HCT116 (cell line): ENCODE measurements at regions not wholly inside any gene's neighbourhood (a gene's known extent, or its start where the extent isn't known, plus 50 kb on each side); places are given as distances from the start of the nearest gene placed in this dataset.

Source experiments
- CEBPB ChIP-seq: IDR thresholded peaks from 2 replicates; pipeline ENCODE4 v1.6.1; 2012; ENCODE audit warnings: low read depth
- EZH2 ChIP-seq: fragments of 200-600 bp; sonication (generic); IDR thresholded peaks from 2 replicates; pipeline ENCODE4 v1.6.1; 2017; ENCODE audit warnings: antibody characterized with exemption, mixed run types
- TF ChIP-seq, protein P1 (sequence below), 3 experiments: fragments of 200-600 bp in 1 of 3; sonication (generic) in 1 of 3; IDR thresholded peaks in 2 of 3; conservative IDR thresholded peaks in 1 of 3; 2 replicates each; pipeline ENCODE4 v1.5.1; 2012 to 2017; ENCODE audit warnings: low read depth in 2 of 3, low read length in 2 of 3, antibody characterized with exemption in 1 of 3, borderline replicate concordance in 1 of 3, control low read depth in 1 of 3, mild to moderate bottlenecking in 1 of 3, mixed read lengths in 1 of 3, mixed run types in 1 of 3, moderate library complexity in 1 of 3; ENCODE audit not compliant: insufficient read depth in 1 of 3

DNA sequence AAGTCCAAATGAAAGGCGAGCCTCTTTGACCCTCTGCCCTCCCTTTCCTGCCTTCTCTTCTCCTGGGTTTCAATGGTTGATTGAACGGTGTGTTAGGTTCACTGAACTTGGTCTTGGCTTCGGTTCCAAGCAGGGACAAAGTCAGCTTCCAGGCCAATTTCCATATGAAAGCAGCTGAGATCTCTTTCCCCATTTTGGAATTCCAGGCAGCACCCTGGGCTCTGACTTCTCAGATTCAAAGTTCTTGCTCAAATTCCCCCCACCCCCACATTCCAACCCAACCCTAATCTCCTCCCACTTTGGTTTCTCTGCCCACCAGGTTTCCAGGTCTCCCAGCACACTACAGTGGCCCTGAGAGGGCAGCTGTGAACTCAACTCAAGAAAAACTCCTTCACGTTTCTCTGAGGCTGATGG, 231.0 kb downstream of the INSIG2 start:
- no peak for TF ChIP-seq EZH2
- TF ChIP-seq, protein P1, sequence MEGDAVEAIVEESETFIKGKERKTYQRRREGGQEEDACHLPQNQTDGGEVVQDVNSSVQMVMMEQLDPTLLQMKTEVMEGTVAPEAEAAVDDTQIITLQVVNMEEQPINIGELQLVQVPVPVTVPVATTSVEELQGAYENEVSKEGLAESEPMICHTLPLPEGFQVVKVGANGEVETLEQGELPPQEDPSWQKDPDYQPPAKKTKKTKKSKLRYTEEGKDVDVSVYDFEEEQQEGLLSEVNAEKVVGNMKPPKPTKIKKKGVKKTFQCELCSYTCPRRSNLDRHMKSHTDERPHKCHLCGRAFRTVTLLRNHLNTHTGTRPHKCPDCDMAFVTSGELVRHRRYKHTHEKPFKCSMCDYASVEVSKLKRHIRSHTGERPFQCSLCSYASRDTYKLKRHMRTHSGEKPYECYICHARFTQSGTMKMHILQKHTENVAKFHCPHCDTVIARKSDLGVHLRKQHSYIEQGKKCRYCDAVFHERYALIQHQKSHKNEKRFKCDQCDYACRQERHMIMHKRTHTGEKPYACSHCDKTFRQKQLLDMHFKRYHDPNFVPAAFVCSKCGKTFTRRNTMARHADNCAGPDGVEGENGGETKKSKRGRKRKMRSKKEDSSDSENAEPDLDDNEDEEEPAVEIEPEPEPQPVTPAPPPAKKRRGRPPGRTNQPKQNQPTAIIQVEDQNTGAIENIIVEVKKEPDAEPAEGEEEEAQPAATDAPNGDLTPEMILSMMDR (IDR thresholded peaks at IDR 0.05 in 2 of 3, conservative IDR thresholded peaks at IDR 0.05 in 1 of 3; ENCODE audit: borderline replicate concordance in 1 of 3, insufficient read depth in 1 of 3, low read depth in 2 of 3, low read length in 2 of 3): no peak
- no peak for TF ChIP-seq CEBPB
